WI38 (cell line): ENCODE measurements at regions not wholly inside any gene's neighbourhood (a gene's known extent, or its start where the extent isn't known, plus 50 kb on each side); places are given as distances from the start of the nearest gene placed in this dataset.
"Not testable (repeated sequence)": the region's sequence is repeated elsewhere in the genome, so short reads cannot be mapped to it uniquely, and the experiment has no call there.

Experiments used
- H3K4me3 ChIP-seq: 2 replicates; pipeline ENCODE4 v1.5.1; 2011; ENCODE audit warnings: low read depth, mild to moderate bottlenecking, control low read depth, low read length
- TF ChIP-seq, protein P1 (sequence below): IDR thresholded peaks from 2 replicates; pipeline ENCODE4 v1.5.1; 2012; ENCODE audit warnings: low read depth, mild to moderate bottlenecking, control low read depth, low read length

DNA sequence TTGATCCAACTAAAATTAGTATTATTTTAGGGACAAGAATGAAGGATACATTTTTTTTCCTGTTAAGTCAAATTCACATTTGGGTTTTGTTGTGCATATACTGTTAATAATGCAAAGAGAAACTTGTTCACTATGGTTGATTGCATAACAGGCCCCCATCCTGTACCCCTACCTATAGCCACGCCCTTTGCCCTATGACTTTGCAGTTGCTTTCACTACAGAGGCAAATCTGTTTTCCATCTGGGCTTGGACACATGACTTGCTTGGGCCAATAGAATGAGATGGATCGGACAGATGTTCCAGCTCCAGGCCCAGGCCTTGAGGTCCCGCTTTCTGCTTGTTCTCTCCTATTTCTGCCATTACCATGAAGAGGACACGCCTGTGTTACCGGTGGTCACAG is 278.5 kb upstream of the HNRNPA3 start:
- TF ChIP-seq, protein P1, sequence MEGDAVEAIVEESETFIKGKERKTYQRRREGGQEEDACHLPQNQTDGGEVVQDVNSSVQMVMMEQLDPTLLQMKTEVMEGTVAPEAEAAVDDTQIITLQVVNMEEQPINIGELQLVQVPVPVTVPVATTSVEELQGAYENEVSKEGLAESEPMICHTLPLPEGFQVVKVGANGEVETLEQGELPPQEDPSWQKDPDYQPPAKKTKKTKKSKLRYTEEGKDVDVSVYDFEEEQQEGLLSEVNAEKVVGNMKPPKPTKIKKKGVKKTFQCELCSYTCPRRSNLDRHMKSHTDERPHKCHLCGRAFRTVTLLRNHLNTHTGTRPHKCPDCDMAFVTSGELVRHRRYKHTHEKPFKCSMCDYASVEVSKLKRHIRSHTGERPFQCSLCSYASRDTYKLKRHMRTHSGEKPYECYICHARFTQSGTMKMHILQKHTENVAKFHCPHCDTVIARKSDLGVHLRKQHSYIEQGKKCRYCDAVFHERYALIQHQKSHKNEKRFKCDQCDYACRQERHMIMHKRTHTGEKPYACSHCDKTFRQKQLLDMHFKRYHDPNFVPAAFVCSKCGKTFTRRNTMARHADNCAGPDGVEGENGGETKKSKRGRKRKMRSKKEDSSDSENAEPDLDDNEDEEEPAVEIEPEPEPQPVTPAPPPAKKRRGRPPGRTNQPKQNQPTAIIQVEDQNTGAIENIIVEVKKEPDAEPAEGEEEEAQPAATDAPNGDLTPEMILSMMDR: no peak
- no peak overlapping the region for H3K4me3 ChIP-seq

DNA sequence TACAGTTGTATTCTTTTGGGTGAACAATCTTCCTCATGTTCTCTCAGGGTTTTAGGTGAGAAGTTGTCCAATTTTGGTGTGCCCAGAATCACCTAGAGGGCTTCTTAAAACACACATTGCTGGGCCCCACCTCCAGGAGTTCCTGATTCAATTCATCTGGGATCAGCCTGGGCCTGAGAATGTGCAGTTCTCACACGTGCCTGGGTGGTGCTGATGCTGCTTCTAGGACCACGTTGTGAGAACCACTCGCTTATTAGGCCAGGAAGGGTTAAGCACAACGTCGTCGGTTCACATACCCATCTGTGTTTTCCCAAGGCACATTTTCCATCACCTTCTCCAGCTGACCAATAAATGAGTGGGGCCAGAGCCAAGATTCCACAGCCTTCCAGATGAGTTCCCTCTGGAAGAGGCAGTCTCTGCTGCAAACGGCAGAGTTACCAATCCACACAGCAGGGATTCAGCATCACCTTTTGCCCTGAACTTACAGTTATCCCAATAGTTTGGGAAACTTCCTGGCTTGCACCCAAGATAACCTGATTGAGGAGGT is 277.7 kb upstream of the HNRNPA3 start:
- TF ChIP-seq, protein P1: no peak
- H3K4me3 ChIP-seq: no peak overlapping the region

DNA sequence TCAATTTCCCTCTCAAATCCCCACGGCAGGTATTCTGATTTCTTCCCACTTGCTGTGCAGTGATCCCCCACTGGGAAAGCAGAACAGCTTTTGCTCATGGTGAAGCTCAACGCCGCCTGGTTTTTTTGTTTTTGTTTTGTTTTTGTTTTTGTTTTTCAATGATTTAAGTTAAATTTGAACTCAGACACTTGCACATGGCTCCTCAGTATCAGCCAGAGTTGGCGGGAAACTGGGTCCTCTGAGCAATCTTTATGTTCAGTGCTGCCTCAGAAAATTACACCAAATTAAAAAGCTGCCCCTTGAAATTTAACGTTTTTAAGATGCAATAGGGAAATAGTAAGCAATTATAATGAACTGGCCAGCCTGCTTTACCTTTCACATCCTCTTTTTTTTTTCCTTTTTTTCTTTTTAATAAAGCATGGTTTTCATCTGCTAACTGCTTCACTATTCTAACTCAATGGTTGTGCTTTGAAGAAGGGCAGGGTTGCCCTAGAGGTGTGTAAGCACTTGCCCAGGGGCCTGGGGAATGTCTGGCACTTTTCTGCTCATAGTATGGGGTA is 277.0 kb upstream of the HNRNPA3 start:
- TF ChIP-seq, protein P1: no peak
- H3K4me3 ChIP-seq: no peak overlapping the region

DNA sequence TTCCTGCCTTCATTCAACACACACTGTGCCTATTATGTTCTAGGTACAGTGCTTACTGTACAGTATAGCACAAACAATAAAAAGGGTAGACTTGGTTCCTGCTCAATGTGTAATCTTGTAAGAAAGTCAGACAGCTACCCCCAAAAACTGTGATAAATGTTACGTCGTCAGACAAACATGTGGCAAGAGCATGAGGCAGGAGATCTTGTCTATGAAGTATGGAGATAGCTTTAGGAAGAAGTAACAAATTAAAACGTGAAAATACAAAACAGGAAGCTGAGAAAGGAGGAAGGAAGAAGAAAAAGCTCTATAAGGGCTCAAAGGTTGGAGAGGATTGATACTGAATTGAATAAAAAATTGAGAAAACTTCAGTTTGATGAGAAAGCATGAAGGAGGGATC is 276.2 kb upstream of the HNRNPA3 start:
- TF ChIP-seq, protein P1: no peak
- H3K4me3 ChIP-seq: no peak overlapping the region

DNA sequence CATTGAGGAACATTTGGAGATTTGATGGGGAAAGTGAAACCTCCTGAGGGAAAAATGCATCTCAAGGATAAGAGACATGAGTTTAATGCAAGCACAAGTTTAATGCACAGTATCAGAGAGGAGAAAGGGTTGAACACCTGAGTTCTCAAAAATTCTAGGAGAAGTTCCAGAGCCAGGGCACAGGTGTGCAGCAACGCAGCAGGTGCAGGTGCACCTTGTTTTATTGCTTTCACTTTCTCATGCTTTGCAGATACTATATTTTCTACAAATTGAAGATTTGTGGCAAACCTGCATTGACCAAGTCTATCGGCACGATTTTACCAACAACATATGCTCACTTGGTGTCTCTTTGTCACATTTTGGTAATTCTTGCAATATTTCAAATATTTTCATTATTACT is 267.6 kb upstream of the HNRNPA3 start:
- no peak overlapping the region for H3K4me3 ChIP-seq
- TF ChIP-seq, protein P1: no peak

DNA sequence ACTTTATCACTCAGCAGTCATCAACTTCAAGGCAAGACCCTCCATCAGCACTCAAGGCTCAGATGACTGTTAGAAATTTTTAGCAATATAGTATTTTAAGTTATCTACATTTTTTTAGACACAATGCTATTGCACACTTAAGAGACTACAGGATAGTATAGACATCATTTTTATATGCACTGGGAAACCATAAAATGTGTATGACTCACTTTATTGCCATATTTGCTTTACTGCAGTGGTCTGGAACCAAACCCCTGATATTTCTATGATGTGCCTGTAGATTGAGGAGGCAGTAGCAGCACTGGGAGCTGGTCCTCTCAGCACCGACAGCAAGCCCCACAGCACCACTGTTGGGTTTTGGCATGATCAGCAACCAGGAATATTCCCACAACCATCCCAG is 264.8 kb upstream of the HNRNPA3 start:
- TF ChIP-seq, protein P1: no peak
- H3K4me3 ChIP-seq: no peak overlapping the region

DNA sequence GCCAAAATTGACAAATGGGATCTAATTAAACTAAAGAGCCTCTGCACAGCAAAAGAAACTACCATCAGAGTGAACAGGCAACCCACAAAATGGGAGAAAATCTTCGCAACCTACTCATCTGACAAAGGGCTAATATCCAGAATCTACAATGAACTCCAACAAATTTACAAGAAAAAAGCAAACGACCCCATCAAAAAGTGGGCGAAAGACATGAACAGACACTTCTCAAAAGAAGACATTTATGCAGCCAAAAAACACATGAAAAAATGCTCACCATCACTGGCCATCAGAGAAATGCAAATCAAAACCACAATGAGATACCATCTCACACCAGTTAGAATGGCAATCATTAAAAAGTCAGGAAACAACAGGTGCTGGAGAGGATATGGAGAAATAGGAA is 261.4 kb upstream of the HNRNPA3 start:
- not testable (repeated sequence) for H3K4me3 ChIP-seq

DNA sequence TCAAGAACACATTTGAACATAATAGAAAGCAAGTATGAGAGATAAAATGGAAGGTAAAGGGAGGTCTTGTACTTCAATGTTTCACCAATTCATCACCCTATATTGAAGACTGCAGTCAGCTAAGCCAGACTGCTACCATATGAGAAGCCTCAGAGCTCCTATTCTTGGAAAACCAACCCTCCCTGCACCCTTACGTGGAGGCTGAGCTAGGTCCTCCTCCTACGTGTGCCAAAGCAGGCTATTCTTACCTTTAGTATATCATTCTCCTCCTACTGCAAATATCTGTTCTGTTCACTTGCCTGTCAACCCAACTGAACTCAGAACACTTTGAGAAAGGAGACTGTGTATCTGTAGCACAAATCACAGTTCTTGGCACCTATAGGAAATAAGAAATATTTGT is 255.8 kb upstream of the HNRNPA3 start:
- TF ChIP-seq, protein P1: no peak
- H3K4me3 ChIP-seq: no peak overlapping the region
